ENCODE measurements at regions not wholly inside any gene's neighbourhood (a gene's known extent, or its start where the extent isn't known, plus 50 kb on each side); places are given as distances from the start of the nearest gene placed in this dataset.
"Not testable (repeated sequence)": the region's sequence is repeated elsewhere in the genome, so short reads cannot be mapped to it uniquely, and the experiment has no call there.

GRCh38 chr3:178352326-178353005 is 183.8 kb upstream of the KCNMB2 start:
- peak; percentile 78 for DNase-seq

GRCh38 chr3:178353006-178353694 is 183.1 kb upstream of the KCNMB2 start:
- DNase-seq = no peak

DNA sequence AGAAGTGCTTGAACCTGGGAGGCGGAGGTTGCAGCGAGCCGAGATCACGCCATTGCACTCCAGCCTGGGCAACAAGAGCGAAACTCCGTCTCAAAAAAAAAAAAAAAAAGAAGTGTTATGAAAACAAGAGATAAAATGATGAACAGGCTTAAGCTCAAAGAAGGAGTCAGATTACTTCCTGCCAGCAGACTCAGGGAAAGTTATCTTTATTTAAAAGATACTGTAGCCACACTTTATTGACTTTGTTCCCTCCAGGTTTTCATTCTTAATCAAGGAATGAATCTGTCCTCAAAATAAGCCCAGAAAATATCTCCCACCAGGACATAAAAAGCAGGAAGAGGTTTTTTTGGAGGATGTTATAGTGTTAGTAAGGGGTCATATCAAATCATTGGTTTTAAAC is 176.5 kb upstream of the KCNMB2 start:
- no peak for DNase-seq

GRCh38 chr3:178363048-178363447 is 173.2 kb upstream of the KCNMB2 start:
- DNase-seq = not testable (repeated sequence)

DNA sequence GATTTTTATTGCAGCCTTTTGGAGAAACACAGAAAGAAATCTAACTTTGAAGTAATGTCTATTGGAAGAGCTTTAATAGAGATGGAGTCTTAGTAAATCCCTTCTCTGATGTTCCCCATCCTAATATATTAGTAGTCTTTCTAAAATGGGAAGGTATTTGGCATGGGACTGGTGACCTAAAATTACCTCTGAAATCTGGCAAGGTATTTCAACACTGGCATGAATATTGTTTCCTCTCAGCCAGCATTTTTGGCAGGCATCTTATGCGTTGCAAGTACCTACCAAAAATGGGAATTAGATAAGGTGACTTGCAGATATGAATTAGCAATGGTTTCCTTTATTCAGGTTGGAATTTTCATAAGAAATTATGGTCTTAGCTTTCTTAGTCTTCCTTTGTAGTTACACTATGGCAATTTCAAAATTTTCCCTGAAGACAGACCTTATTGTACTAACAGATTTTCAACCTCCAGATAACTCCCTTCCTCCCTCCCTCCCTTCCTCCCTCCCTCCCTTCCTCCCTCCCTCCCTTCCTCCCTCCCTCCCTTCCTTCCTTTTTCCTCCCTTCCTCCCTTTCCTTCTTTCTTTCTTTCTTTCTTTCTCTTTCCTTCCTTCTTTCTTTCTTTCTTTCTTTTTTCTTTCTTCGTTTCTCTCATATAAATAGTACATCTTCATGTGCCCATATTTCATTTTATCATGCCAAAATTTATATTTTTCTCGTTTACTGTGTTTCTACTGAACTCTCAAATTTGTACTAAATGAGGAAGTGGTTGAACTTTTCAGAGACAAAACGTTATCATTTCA is 168.2 kb upstream of the KCNMB2 start:
- DNase-seq = no peak

DNA sequence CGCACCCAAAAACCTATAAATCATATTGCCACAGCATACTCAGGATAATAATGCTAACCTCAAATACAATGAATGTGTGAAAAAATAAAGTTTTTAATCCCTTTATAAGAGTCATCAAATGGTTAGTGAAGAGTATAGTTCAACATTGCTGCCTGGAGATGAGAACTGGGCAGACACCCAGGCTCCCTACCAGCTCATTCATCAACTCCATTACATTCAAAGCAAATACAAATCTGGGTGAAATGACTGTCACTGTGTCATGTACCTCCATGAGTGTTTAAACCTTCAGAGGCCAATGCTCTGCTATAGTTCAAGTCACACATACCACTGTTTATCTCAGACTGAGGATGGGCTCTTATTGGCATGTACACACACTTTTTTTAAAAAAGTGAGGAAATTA is 167.2 kb upstream of the KCNMB2 start:
- no peak for DNase-seq

GRCh38 chr3:178369811-178370210 is 166.4 kb upstream of the KCNMB2 start:
- no peak for DNase-seq

DNA sequence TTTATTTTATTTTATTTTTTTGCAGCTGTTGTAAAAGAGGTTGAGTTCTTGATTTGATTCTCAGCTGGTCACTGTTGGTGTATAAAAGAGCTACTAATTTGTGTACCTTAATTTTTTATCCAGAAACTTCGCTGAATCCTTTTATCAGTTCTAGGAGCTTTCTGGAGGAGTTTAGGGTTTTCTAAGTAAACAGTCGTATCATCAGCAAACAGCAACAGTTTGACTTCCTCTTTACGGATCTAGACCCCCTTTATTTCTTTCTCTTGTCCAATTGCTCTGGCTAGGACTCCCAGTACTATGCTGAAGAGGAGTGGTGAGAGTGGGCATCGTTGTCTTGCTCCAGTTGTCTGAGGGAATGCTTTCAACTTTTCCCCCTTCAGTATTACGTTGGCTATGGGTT is 165.8 kb upstream of the KCNMB2 start:
- DNase-seq = no peak

GRCh38 chr3:178381555-178381954 is 154.7 kb upstream of the KCNMB2 start:
- DNase-seq = no peak

DNA sequence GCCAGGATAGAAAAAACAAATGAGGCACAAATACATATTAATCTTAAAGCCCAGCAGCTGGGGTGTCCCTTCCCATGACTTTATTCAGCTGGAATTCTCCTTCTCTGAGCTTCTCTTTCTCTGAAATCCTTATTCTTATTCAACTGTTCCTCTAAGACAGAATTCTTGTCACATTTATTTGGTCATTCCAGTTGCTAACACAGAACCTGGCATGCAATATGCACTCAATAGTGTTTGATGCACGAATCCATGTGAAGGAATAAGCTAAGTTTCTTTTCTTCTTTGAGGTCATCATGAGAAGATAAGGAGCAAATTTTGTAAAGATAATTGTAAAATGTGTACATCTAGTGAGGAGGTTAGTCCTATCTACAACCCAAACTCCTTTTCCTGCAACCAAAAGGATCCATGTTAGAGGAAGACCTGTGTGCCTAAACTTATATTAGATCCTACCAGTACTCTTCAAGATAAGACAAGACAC is 154.2 kb upstream of the KCNMB2 start:
- no peak for DNase-seq

GRCh38 chr3:178382449-178383061 is 153.7 kb upstream of the KCNMB2 start:
- DNase-seq = no peak

DNA sequence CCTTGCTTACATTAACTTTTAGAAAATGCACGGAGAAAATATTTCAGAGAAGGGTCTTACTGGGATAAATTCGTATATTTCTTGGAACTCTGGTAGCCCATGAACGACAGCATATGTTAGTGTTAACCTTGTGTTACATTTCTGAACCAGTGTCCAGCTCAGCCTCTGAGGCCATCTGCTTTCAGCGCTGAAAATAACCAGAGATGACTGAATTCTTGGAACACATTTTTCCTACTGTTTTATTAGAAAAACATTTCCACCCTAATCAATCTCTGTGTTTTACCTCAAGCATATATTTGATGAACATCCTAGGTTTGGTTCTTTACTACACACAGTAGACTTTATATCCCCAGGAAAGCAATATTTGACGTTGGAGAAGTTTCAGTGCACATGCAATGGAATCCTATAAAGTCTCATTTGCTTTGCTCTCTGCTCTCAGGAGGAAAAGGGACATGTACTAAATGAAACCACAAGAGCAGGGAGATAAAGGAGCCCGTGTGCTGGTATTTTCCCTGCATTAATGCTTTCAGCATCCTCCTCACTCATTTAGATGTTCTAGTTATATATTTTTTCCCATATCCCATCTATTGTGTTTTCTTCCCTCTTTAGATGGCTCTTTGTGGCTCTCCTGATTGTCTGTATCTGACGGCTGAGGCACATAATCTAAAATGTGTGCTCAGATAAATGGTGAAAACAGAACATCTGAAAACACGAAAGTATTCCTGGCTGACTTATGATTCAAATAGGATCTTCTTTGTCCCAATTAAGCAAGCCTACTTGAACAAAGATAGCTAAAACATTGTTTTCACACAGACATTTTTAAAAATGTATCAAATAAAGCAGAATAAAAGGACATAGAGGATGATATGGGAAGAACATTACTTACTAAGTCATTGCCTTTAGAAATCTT is 151.7 kb upstream of the KCNMB2 start:
- DNase-seq = no peak

DNA sequence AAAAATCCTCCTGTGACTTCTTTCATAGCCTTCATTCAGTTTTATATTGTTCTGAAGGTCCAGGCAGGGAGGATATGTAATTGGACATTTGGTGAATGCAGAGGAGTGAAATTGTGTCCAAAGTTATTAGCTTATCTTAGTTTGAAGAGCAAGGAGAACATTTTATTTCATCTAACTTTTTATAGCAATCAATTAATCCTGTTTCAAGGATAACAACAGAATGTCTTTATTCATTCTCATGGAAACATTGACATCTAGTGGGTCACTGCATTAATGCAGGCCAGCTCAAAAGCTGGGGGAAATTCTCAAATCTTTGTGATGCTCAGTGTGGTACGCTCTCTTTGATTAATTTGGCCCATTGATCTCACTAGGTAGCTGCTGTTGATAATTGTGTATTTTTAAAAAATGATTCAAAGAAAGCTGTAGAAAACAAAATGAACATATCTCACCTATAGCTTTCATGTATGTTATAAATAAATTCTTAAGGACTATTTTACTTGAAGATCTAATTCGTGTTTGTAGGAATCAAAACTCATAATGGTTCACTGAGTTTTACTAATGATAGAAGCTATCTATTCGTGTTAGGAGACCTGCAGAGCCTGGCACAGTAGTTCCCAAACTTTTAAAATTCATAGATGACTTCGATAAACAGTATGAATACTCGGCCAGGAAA is 150.8 kb upstream of the KCNMB2 start:
- DNase-seq = no peak

GRCh38 chr3:178386401-178386800 is 149.8 kb upstream of the KCNMB2 start:
- DNase-seq = no peak

GRCh38 chr3:178386880-178387279 is 149.4 kb upstream of the KCNMB2 start:
- no peak for DNase-seq

DNA sequence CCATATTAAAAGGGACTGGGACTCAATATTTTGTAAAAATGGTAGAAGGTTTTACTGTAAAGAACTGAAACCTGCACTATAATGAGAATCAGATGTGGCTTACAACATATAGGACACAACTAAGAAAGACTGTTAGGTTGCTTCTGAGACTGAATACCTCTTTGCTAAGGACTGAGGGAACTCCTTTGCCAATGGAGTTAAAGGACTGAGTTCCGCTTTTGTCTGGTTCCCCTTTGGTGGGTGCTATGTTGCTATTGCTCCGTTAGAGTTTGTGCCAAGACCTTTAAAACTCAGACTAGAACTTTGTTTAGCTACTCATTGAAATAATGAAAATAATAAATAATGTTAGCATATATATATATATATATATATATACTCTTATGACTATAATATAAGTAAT is 147.8 kb upstream of the KCNMB2 start:
- DNase-seq = no peak

DNA sequence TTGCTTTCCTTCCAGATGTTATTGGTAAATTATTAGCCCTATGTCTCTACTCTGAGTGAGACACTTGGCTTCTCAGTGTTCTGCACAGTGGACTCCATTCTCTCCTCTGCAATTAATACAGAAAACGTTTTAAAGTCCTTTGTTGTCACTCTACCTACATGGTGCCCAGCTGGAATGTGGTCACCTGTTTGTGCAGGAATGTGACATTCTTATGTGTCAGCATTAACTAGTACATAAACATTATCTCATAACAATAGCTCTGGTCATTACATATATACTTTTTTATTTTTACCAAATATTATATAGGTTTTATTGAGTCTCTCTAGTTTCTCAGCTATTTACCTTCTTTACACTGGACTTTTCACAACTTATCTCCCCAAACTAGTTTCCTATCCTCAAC is 147.0 kb upstream of the KCNMB2 start:
- no peak for DNase-seq

- no peak for DNase-seq
These were observed 143.7 kb upstream of the KCNMB2 start for GRCh38 chr3:178392511-178392926.

- no peak for DNase-seq
These were observed 143.1 kb upstream of the KCNMB2 start for GRCh38 chr3:178393146-178393545.

DNA sequence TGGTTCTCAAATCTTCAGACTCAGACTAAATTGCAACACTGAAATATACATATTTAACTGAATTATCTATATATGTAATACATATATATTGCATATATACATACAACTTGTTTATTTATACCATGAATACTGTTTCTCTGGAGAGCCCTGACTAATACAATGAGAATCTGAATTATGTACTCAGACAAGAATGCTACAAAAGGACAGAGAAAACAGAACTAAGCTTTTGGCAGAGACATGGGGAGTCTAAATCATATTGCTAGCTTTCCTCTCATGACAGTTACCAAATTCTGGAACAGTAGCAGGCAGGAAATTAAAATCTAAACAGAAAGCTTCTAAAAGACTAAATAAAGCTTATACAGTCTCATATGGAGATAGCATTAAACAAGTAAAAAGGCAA is 142.4 kb upstream of the KCNMB2 start:
- no peak for DNase-seq

- DNase-seq = no peak
These were observed 139.9 kb upstream of the KCNMB2 start for GRCh38 chr3:178396318-178396717.

GRCh38 chr3:178397202-178397601 is 139.0 kb upstream of the KCNMB2 start:
- no peak for DNase-seq

All from islet precursor cell (in vitro differentiated cells).